Rectal smooth muscle tissue (tissue), 1 donor: ENCODE measurements at regions not wholly inside any gene's neighbourhood (a gene's known extent, or its start where the extent isn't known, plus 50 kb on each side); places are given as distances from the start of the nearest gene placed in this dataset.

Experiments
- H3K27ac ChIP-seq: one replicate; pipeline ENCODE4 v1.7.0; 2013; ENCODE audit warnings: low read depth, low read length, inconsistent platforms
- H3K27me3 ChIP-seq: one replicate; pipeline ENCODE4 v1.7.0; 2013; ENCODE audit warnings: low read length; ENCODE audit not compliant: control insufficient read depth, insufficient read depth
- H3K36me3 ChIP-seq: one replicate; pipeline ENCODE4 v1.7.0; 2013; ENCODE audit warnings: low read length; ENCODE audit not compliant: control insufficient read depth, insufficient read depth
- H3K4me1 ChIP-seq: one replicate; pipeline ENCODE4 v1.7.0; 2013; ENCODE audit warnings: low read length; ENCODE audit not compliant: control insufficient read depth, insufficient read depth
- H3K4me3 ChIP-seq: one replicate; pipeline ENCODE4 v1.7.0; 2013; ENCODE audit warnings: low read length
- H3K9ac ChIP-seq: one replicate; pipeline ENCODE4 v1.7.0; 2013; ENCODE audit warnings: low read length

DNA sequence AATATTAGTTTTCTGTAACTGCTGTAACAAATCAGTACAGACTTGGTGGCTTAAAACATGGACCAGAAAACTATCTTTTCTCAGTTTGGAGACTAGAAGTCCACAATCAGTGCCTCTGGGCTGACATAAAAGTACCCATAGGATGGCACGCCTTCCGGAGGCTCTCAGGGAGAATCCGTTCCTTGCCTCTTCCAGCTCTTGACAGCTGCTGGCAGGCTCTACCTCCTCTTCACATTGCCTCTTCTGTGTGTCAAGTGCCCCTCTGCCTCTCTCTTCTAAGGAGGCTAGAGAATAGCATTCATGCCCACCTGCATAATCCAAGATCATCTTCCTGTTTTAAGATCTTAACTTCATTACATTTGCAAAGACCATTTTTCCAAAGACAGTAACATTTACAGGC is 1194.2 kb downstream of the EFNB2 start:
- Histone ChIP-seq H3K4me3 (no peak overlapping the region), H3K27ac (no peak overlapping the region), H3K9ac (no peak overlapping the region), H3K27me3 (no peaks in the 10 kb centered on the region), H3K4me1 (no peaks in the 10 kb centered on the region), H3K36me3 (no peaks in the 10 kb centered on the region)

DNA sequence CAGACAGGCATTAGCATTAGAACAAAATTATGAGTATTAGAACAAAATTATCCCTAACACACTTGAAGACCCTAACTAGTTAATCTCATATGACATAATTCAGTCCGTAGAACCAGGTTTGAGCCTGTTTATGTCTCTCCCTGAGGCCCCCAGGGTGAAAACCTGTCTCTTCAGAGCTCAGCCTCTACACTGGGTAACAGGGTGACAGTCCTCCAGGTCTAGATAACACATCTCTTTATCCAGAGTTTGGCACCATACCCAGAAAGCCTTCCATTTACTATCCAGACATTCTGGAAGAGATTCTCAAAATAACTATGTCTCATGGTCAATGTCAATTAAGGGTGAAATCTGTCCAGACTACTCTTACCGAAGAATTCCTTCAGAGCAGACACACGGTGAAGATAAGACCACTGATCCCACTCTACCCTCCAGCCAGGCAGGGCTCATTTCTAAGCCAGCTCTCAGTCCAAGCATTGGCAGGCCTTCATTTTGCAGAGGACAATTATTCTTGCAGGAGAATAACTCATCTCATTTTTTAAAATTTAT is 1195.3 kb downstream of the EFNB2 start:
- no peaks in the 10 kb centered on the region for H3K4me1 ChIP-seq
- no peak overlapping the region for H3K9ac ChIP-seq
- no peak overlapping the region for H3K27ac ChIP-seq
- no peaks in the 10 kb centered on the region for H3K36me3 ChIP-seq
- H3K4me3 ChIP-seq, result no peak overlapping the region
- no peaks in the 10 kb centered on the region for H3K27me3 ChIP-seq

DNA sequence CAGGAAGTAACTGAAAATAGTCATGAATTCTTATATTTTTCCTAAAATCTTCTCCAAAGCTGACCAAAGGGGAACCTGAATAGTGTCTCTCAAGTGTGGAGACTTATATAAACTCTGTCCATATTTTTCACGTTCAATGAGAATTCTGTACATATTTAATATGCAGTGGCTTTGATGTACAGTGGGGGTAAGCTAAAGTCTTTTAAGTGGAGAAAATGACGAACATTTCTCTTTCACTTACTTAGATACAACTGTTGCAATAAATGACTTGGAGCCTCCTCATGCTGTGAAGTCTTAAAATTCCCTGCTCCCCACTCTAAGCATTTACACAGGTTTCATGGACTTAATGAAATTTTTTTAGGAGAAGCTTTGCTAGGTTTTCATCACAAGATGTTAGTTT is 1196.7 kb downstream of the EFNB2 start:
- Histone ChIP-seq H3K4me1 (no peaks in the 10 kb centered on the region), H3K9ac (no peak overlapping the region), H3K36me3 (no peaks in the 10 kb centered on the region), H3K27ac (no peak overlapping the region), H3K27me3 (no peaks in the 10 kb centered on the region), H3K4me3 (no peak overlapping the region)

DNA sequence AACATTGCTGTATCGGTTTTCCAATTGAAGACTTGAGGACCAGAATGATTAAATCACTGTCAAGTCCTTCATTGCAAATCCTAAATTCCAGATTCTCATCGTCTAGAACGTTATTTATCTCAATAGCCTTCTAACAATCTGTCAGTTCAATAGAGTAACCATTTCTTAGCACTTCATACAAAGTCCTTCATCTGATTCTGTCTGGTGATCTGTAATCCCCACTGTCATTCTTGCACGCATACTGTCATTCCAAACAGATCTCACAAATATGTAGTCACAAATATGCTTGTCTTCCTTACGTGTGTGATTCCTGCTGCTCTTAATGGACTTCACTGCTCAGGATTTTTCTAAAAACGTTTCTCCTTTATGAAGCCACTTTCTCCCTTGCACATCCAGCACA is 1197.5 kb downstream of the EFNB2 start:
- no peaks in the 10 kb centered on the region for H3K36me3 ChIP-seq
- H3K27ac ChIP-seq, result no peak overlapping the region
- H3K4me3 ChIP-seq, result no peak overlapping the region
- no peaks in the 10 kb centered on the region for H3K27me3 ChIP-seq
- H3K9ac ChIP-seq, result no peak overlapping the region
- no peaks in the 10 kb centered on the region for H3K4me1 ChIP-seq

DNA sequence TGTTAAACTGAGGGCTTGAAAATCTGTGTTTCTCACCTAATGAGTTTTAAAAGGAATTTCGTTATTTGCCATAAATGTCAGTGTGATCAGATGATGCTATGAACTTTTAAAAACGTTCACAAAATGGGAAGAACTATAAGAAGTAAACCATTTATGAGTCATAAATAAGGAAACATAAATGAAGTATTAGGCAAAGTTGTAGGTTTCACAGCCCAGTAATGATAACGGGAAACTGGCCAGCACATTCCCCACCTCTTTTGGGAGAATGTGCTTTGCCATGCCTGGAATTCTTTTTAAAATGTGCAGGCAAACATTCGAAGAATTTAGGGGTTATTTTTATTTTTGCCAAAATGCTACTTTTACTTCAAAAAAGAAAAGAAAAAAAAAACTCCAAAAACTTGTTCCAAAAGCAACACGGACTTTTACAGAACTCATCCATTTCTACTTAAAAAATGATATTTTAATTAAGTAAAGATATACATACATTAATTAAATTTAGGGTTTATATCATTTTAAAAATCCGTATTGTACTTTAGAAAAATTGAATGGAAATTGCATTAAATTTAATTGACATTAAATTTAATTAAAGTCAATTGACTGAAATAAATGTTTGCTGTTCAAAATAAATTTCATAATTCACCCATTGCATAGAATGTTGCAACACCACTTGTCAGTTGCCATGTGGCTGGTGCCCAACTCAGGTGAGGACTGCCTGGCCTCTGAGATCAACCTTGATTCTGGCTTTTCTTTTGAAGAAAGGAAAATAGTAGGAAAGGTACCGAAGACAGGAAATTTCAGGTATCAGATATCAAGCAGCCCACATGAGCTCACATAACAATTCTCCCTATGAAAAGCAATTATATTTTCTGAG is 1198.5 kb downstream of the EFNB2 start:
- Histone ChIP-seq H3K27ac (no peak overlapping the region), H3K36me3 (no peaks in the 10 kb centered on the region), H3K9ac (no peak overlapping the region), H3K4me1 (no peaks in the 10 kb centered on the region), H3K27me3 (no peaks in the 10 kb centered on the region), H3K4me3 (no peak overlapping the region)

DNA sequence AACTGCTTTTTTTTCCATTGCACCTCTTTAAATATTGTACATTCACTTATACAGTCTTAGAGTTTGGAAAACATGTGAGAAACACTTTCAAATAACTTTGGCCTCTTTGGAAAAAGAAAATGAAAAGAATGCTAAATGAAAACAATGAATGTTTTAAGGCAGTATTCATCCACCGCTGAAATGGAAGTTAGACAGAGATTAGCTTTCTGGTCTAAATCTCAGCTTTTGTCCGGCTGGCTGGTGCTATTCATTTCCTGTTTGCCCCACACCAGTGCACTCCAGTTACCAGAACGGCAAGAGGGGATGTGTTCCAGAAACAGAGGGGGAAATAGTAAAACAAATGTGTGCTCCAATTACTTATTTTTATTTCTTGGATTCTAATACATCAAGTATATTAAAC is 1201.3 kb downstream of the EFNB2 start:
- H3K27ac ChIP-seq, result no peak overlapping the region
- no peaks in the 10 kb centered on the region for H3K4me1 ChIP-seq
- H3K36me3 ChIP-seq, result no peaks in the 10 kb centered on the region
- H3K4me3 ChIP-seq, result no peak overlapping the region
- no peak overlapping the region for H3K9ac ChIP-seq
- no peaks in the 10 kb centered on the region for H3K27me3 ChIP-seq

DNA sequence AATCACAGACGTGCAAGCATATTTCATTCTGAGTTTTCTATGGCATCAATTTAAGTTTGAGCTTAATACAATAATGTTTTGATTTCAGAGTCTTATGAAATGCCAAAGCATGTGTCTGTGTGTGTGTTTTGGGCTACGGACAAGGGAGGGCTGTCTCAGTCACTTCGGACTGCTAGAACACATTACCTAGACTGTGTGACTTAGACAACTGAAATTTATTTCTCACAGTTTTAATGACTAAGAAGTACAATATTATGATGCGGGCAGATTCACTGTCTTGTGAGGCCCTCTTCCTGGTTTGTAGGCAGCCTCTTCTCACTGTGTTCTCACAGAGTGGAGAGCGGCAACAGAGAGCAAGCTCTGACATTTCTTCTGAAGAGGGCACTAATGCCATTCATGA is 1202.0 kb downstream of the EFNB2 start:
- H3K36me3 ChIP-seq, result no peaks in the 10 kb centered on the region
- no peaks in the 10 kb centered on the region for H3K4me1 ChIP-seq
- H3K27ac ChIP-seq, result no peak overlapping the region
- no peak overlapping the region for H3K9ac ChIP-seq
- H3K27me3 ChIP-seq, result no peaks in the 10 kb centered on the region
- no peak overlapping the region for H3K4me3 ChIP-seq

DNA sequence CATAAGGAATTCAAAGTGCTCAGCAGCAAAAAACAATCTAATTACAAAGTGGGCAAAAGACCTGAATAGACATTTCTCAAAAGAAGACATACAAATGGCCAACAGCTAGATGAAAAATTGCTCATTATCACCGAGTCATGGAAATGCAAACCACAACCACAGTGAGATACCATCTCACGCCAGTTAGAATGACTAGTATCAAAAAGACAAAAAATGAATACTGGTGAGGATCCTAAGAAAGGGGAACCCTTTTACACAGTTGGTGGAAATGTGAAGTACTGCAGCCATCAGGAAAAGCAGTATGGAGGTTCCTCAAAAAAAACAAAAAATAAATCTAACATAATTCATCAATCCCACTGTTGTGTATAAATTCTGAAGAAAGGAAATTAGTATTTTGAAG is 1206.1 kb downstream of the EFNB2 start:
- Histone ChIP-seq H3K4me1 (no peaks in the 10 kb centered on the region), H3K27me3 (no peaks in the 10 kb centered on the region), H3K4me3 (no peak overlapping the region), H3K27ac (no peak overlapping the region), H3K36me3 (no peaks in the 10 kb centered on the region), H3K9ac (no peak overlapping the region)

DNA sequence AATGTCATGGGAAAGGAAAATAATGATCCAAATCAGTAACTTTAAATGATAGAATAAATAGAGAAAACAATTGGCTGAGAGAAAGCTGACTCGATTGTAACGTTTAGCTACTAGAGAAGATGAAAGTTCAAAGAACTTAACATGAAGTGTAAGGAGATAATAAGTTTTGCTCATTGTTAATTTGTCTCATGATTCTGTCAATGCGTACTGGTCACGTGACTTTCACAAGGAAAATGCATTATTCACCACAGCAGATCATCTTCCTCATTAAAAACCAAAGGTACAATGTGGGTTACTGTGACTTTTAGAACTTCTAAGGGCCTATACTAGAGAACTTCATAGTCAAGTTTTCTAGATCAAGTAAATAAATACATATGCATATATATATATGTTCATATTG is 1207.2 kb downstream of the EFNB2 start:
- no peaks in the 10 kb centered on the region for H3K4me1 ChIP-seq
- H3K36me3 ChIP-seq, result no peaks in the 10 kb centered on the region
- H3K4me3 ChIP-seq, result no peak overlapping the region
- no peak overlapping the region for H3K9ac ChIP-seq
- H3K27me3 ChIP-seq, result no peaks in the 10 kb centered on the region
- no peak overlapping the region for H3K27ac ChIP-seq

DNA sequence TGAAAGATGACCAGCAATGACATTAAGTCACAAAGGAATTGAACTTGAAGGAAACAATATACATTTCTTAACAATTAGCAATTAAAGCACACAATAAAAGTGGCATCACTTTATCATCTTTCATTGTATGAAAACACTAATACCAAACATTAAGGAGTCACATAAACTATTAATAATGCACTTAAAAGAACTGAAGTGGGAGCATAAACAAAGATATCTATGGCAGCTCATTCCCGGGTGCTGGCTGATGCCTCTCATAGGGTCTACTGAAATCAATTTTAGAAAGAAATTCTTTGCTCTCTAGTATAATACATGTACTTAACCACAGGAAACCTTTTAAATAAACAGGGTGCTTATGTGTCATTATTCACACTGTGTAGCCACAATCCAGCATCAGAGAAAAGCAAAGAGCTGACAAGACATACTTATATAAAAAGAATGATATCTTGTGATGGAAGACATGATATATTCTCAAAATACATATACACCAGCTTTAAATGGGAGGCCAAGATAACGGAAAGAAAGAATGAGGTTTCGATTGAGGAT is 1207.8 kb downstream of the EFNB2 start:
- H3K9ac ChIP-seq, result no peak overlapping the region
- no peaks in the 10 kb centered on the region for H3K4me1 ChIP-seq
- no peaks in the 10 kb centered on the region for H3K36me3 ChIP-seq
- H3K27me3 ChIP-seq, result no peaks in the 10 kb centered on the region
- H3K4me3 ChIP-seq, result no peak overlapping the region
- H3K27ac ChIP-seq, result no peak overlapping the region

DNA sequence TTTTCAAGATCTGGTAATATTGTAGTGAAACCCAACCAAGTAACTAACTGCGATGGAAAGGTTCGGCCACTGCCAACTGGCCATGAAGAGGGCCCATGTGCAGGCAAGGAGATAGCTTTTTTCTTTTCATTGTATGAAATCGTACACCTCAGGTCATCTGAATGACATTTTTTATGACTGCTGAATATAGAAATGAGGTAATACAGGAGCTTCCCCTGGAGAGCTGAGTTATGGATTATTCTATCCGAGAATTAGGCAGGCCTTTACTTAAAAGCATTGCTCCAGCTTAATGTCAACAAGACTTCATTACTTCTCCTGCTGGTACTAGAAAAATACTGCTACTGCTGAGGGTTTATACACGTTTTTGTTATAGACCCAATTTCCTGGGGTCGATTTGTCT is 1215.6 kb downstream of the EFNB2 start:
- H3K27me3 ChIP-seq, result no peaks in the 10 kb centered on the region
- no peak overlapping the region for H3K4me3 ChIP-seq
- no peaks in the 10 kb centered on the region for H3K36me3 ChIP-seq
- H3K9ac ChIP-seq, result no peak overlapping the region
- no peaks in the 10 kb centered on the region for H3K4me1 ChIP-seq
- no peak overlapping the region for H3K27ac ChIP-seq

DNA sequence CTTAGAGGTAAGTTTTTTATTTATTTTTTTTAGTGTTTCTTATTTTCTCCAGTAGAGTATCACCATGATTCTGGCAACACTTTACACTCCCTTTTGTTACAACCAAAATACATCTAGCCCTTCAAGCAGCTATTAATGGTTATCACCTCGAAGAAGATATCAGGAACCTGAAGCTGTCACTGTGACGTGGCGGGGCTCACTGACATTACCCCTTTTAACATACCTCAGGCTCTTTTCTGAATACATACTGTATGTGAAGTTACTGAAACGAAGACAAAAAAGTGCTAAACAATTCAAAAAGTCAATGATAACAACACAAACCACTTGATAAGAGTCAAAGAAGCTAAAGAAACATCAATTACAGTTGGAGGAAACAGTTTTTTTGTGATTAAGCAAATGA is 1218.7 kb downstream of the EFNB2 start:
- H3K4me1 ChIP-seq, result no peaks in the 10 kb centered on the region
- no peaks in the 10 kb centered on the region for H3K36me3 ChIP-seq
- no peak overlapping the region for H3K4me3 ChIP-seq
- no peak overlapping the region for H3K9ac ChIP-seq
- H3K27me3 ChIP-seq, result no peaks in the 10 kb centered on the region
- H3K27ac ChIP-seq, result no peak overlapping the region

DNA sequence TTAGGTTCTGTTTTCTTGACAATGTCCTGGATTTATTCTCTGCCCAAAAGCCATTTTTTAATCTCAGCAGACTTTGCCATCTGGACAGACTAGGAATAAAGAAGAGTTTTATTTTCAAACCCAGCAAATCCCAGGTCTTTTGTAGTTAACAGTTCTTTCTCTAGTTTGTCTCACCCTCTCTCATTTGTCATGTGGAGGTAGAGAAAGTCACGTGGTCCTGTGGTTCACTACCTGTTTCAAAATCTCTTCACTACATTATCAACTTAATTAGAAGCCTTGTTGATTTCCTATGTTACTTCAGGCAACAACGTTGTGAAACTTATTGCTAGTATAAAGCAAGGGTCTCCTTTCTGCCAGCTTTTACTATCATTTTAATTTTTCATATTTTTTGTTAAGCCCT is 1222.6 kb downstream of the EFNB2 start:
- no peak overlapping the region for H3K9ac ChIP-seq
- H3K36me3 ChIP-seq, result no peaks in the 10 kb centered on the region
- H3K27ac ChIP-seq, result no peak overlapping the region
- H3K27me3 ChIP-seq, result no peaks in the 10 kb centered on the region
- no peak overlapping the region for H3K4me3 ChIP-seq
- H3K4me1 ChIP-seq, result no peaks in the 10 kb centered on the region
